GM12878 (cell line): ENCODE measurements at regions not wholly inside any gene's neighbourhood (a gene's known extent, or its start where the extent isn't known, plus 50 kb on each side); places are given as distances from the start of the nearest gene placed in this dataset.

Experiments used
- ATAC-seq: fragments of 200-7000 bp; cut with Tn5 transposase; 3 replicates; pipeline ENCODE4 v1.9.1; 2020; ENCODE audit warnings: mild to moderate bottlenecking, moderate library complexity
- BruUV-seq: library from RNA; stranded (reverse); fragments of 400-500 nt; replicated peaks from 2 replicates; lab custom pipeline; 2021; lab: Mats Ljungman, UMichigan
- CTCF ChIA-PET: fragments of 300-600 bp; sonication (Branson Sonifier 250); formaldehyde crosslinking; extraction: SDS; loops from one replicate; lab custom pipeline; 2021; ENCODE audit warnings: inconsistent platforms; lab: Yijun Ruan, JAX
- POLR2A ChIA-PET: fragments of 350-600 bp; formaldehyde crosslinking; extraction: SDS; loops from one replicate; lab custom pipeline; 2021; ENCODE audit warnings: inconsistent platforms; lab: Charles Lee
- RAD21 ChIA-PET: fragments of 300-600 bp; sonication (Branson Sonifier 250); formaldehyde crosslinking; loops from one replicate; lab custom pipeline; 2023; ENCODE audit warnings: antibody characterized with exemption; ENCODE audit not compliant: unreplicated experiment; lab: Charles Lee
- SMC1A ChIA-PET: fragments of 300-600 bp; sonication (Branson Sonifier 250); formaldehyde crosslinking; loops from one replicate; lab custom pipeline; 2023; ENCODE audit not compliant: unreplicated experiment, uncharacterized antibody; lab: Charles Lee
- DNase-seq: peaks from one replicate; pipeline ENCODE4 v3.0.0-alpha.2; 2011; ENCODE audit warnings: low read depth, low spot score
- FAIRE-seq: peaks from 3 replicates; lab custom pipeline; 2011; peaks lifted over from hg19 to GRCh38; lab: Jason Lieb, UNC
- H2AFZ ChIP-seq: 2 replicates; pipeline ENCODE4 v1.6.0; 2011; ENCODE audit warnings: low read depth, low read length, control low read depth; ENCODE audit not compliant: control insufficient read depth
- H3K27ac ChIP-seq: 2 replicates; pipeline ENCODE4 v1.5.1; 2011; ENCODE audit warnings: control low read depth; ENCODE audit not compliant: control insufficient read depth, insufficient read depth
- H3K27me3 ChIP-seq, 2 experiments: replicated peaks in 1 of 2; 2 replicates each; pipeline versions ENCODE4 v1.6.0 to v1.6.1; 2011; ENCODE audit warnings: low read length in 1 of 2; ENCODE audit not compliant: control insufficient read depth in 2 of 2, insufficient read depth in 2 of 2
- H3K36me3 ChIP-seq, 2 experiments: 2 replicates each; pipeline ENCODE4 v1.5.1; 2011; ENCODE audit warnings: low read length in 1 of 2; ENCODE audit not compliant: control insufficient read depth in 2 of 2, insufficient read depth in 2 of 2
- H3K4me1 ChIP-seq: 2 replicates; pipeline ENCODE4 v1.6.1; 2011; ENCODE audit warnings: mild to moderate bottlenecking, low read length, moderate library complexity, mixed read lengths; ENCODE audit not compliant: control insufficient read depth, insufficient read depth
- H3K4me2 ChIP-seq: 2 replicates; pipeline ENCODE4 v1.6.0; 2011; ENCODE audit warnings: control low read depth; ENCODE audit not compliant: control insufficient read depth, insufficient read depth
- H3K4me3 ChIP-seq: fragments of 200-600 bp; sonication (generic); 2 replicates; pipeline ENCODE4 v1.5.1; 2016
- H3K79me2 ChIP-seq: 2 replicates; pipeline ENCODE4 v1.6.0; 2011; ENCODE audit warnings: low read length; ENCODE audit not compliant: control insufficient read depth, insufficient read depth
- H3K9ac ChIP-seq: 2 replicates; pipeline ENCODE4 v1.8.0; 2011; ENCODE audit warnings: low read length, control low read depth, mixed read lengths; ENCODE audit not compliant: control insufficient read depth, insufficient read depth
- H3K9me3 ChIP-seq: replicated peaks from 3 replicates; pipeline ENCODE4 v1.5.1; 2011; ENCODE audit warnings: mild to moderate bottlenecking, low read length; ENCODE audit not compliant: control insufficient read depth, insufficient read depth
- H4K20me1 ChIP-seq: 2 replicates; pipeline ENCODE4 v1.6.0; 2011; ENCODE audit not compliant: control insufficient read depth, insufficient read depth
- ASH2L ChIP-seq: fragments of 300-600, 200-600 bp; sonication (generic); IDR thresholded peaks from 2 replicates; pipeline ENCODE4 v1.6.1; 2017; ENCODE audit warnings: low read depth, mild to moderate bottlenecking, borderline replicate concordance
- BACH1 ChIP-seq: fragments of 450-650 bp; IDR thresholded peaks from 2 replicates; pipeline ENCODE4 v1.6.1; 2017; ENCODE audit warnings: mild to moderate bottlenecking, borderline replicate concordance
- CBX3 ChIP-seq: fragments of 200-600 bp; sonication (generic); IDR thresholded peaks from 2 replicates; pipeline ENCODE4 v1.6.1; 2016; ENCODE audit warnings: low read depth, borderline replicate concordance
- CEBPB ChIP-seq, 2 experiments: fragments of 150-350 bp in 1 of 2; IDR thresholded peaks; 2 replicates each; pipeline ENCODE4 v1.6.1; 2012 to 2014; ENCODE audit warnings: low read depth in 2 of 2, low read length in 2 of 2, borderline replicate concordance in 1 of 2, inconsistent platforms in 1 of 2
- EED ChIP-seq: sonication (generic); IDR thresholded peaks from 2 replicates; pipeline ENCODE4 v1.6.1; 2016; ENCODE audit warnings: antibody characterized with exemption, low read depth
- HDGF ChIP-seq: fragments of 450-650 bp; IDR thresholded peaks from 2 replicates; pipeline ENCODE4 v1.6.1; 2016; ENCODE audit warnings: antibody characterized with exemption
- KAT2A ChIP-seq: conservative IDR thresholded peaks from 2 replicates; pipeline ENCODE4 v1.6.1; 2011; ENCODE audit warnings: low read depth, low read length; ENCODE audit not compliant: control insufficient read depth
- MEF2A ChIP-seq: IDR thresholded peaks from 2 replicates; pipeline ENCODE4 v1.6.1; 2011; ENCODE audit warnings: low read depth, mild to moderate bottlenecking, low read length, moderate library complexity; ENCODE audit not compliant: insufficient read depth
- NR2C1 ChIP-seq: fragments of 450-650 bp; IDR thresholded peaks from 2 replicates; pipeline ENCODE4 v1.6.1; 2017; ENCODE audit warnings: antibody characterized with exemption, mild to moderate bottlenecking, moderate library complexity
- PAX5 ChIP-seq: IDR thresholded peaks from 2 replicates; pipeline ENCODE4 v1.6.1; 2011; ENCODE audit warnings: low read depth, low read length, borderline replicate concordance
- POLR2AphosphoS5 ChIP-seq: IDR thresholded peaks from 2 replicates; pipeline ENCODE4 v1.6.1; 2011; ENCODE audit warnings: mild to moderate bottlenecking, low read length, inconsistent platforms
- RAD21 ChIP-seq: IDR thresholded peaks from 2 replicates; pipeline ENCODE4 v1.6.1; 2011; ENCODE audit warnings: mild to moderate bottlenecking, low read depth, low read length, moderate library complexity; ENCODE audit not compliant: insufficient read depth
- SMAD5 ChIP-seq: IDR thresholded peaks from 2 replicates; pipeline ENCODE4 v1.6.1; 2016; ENCODE audit warnings: antibody characterized with exemption, low read depth
- SPI1 ChIP-seq: IDR thresholded peaks from 2 replicates; pipeline ENCODE4 v1.6.1; 2011; ENCODE audit warnings: low read depth, mild to moderate bottlenecking, low read length, moderate library complexity, borderline replicate concordance; ENCODE audit not compliant: insufficient read depth
- SUZ12 ChIP-seq: fragments of 200-600 bp; sonication (generic); IDR thresholded peaks from one replicate; pipeline ENCODE4 v1.6.1; 2018; ENCODE audit warnings: antibody characterized with exemption, mild to moderate bottlenecking; ENCODE audit not compliant: unreplicated experiment
- TBL1XR1 ChIP-seq: IDR thresholded peaks from 2 replicates; pipeline ENCODE4 v1.6.1; 2012; ENCODE audit warnings: low read depth, low read length, improper control_type of control experiment
- TCF3 ChIP-seq: IDR thresholded peaks from 2 replicates; pipeline ENCODE4 v1.6.1; 2012; ENCODE audit warnings: low read depth, mild to moderate bottlenecking, low read length, borderline replicate concordance; ENCODE audit not compliant: insufficient read depth
- TCF7 ChIP-seq: IDR thresholded peaks from 2 replicates; pipeline ENCODE4 v1.6.1; 2014; ENCODE audit warnings: antibody characterized with exemption, borderline replicate concordance
- WGBS: methylation state at CpG from one replicate; pipeline ENCODE4 v1.1.6; 2016; ENCODE audit warnings: low lambda C conversion rate; ENCODE audit not compliant: insufficient replicate concordance, insufficient coverage; ENCODE audit errors: missing lambda C conversion rate; 5-methylcytosine and 5-hydroxymethylcytosine counted together
- in situ Hi-C: fragments of 300-500 bp; cut with MboI; formaldehyde crosslinking; loops from 9 replicates; pipeline ENCODE4 v1.14.3; 2018; ENCODE audit warnings: mixed read lengths
- intact Hi-C: fragments of 100-400 bp; cut with micrococcal nuclease; formaldehyde crosslinking; loops from one replicate; pipeline ENCODE4 v1.14.2; 2022; ENCODE audit not compliant: unreplicated experiment
- TF ChIP-seq, protein P1 (sequence below): fragments of 450-650 bp; IDR thresholded peaks from 2 replicates; pipeline ENCODE4 v1.6.1; 2017; ENCODE audit warnings: borderline replicate concordance
- TF ChIP-seq, protein P2 (sequence below): fragments of 450-650 bp; IDR thresholded peaks from 2 replicates; pipeline ENCODE4 v1.6.1; 2017; ENCODE audit warnings: mild to moderate bottlenecking, moderate library complexity

DNA sequence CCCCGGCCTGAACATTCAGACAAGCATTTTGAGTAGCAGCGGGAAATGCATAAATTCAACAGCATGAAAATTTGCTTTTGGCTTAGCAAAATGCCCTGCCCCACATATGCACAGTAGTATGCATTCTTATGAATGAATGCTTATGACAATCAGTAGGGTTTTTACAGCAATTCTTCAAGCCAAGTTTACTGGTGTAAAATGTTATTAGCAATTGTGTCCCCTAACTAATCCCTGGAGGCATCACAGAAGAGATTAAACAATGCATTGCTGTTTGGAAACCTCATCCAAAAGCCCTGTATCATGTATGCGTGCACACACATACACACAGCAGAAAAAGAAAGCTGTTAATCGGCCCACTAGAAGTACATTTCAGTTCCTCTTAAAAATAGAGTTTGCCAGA, 406.5 kb downstream of the LRIG3 start:
- Histone ChIP-seq H3K36me3 (no peaks in the 10 kb centered on the region), H4K20me1 (no peaks in the 10 kb centered on the region), H3K9me3 (no peaks in the 10 kb centered on the region; the same call in 2 of the 3 replicates), H3K4me2 (no peak overlapping the region), H3K4me1 (no peaks in the 10 kb centered on the region), H3K79me2 (no peaks in the 10 kb centered on the region), H3K4me3 (no peak overlapping the region), H2AFZ (no peak overlapping the region), H3K9ac (no peak overlapping the region), H3K27me3 (no peaks in the 10 kb centered on the region), H3K27ac (no peak overlapping the region)
- FAIRE-seq (no peak), DNase-seq (no peak), ATAC-seq (no peak)
- WGBS, result 37% methylated on average over 4 of the region's 4 CpGs
- no TSS peak for BruUV-seq
- ChIA-PET SMC1A (no interaction called here), RAD21 (no interaction called here), CTCF (no interaction called here), POLR2A (no interaction called here)
- in situ Hi-C loops (no loop called here), intact Hi-C loops (no loop called here)
- TF ChIP-seq EED (no peak), SUZ12 (no peak), POLR2AphosphoS5 (no peak), TCF7 (no peak), KAT2A (no peak), NR2C1 (no peak), CBX3 (no peak), RAD21 (no peak), SMAD5 (no peak), TBL1XR1 (no peak), ASH2L (no peak), CEBPB (IDR thresholded peaks at IDR 0.05; ENCODE audit: borderline replicate concordance in 1 of 2, low read depth in 2 of 2, low read length in 2 of 2) (no peak), BACH1 (no peak), TCF3 (no peak), HDGF (no peak), SPI1 (no peak), PAX5 (no peak), MEF2A (no peak)
- TF ChIP-seq, protein P1, sequence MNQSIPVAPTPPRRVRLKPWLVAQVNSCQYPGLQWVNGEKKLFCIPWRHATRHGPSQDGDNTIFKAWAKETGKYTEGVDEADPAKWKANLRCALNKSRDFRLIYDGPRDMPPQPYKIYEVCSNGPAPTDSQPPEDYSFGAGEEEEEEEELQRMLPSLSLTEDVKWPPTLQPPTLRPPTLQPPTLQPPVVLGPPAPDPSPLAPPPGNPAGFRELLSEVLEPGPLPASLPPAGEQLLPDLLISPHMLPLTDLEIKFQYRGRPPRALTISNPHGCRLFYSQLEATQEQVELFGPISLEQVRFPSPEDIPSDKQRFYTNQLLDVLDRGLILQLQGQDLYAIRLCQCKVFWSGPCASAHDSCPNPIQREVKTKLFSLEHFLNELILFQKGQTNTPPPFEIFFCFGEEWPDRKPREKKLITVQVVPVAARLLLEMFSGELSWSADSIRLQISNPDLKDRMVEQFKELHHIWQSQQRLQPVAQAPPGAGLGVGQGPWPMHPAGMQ, result no peak
- TF ChIP-seq, protein P2, sequence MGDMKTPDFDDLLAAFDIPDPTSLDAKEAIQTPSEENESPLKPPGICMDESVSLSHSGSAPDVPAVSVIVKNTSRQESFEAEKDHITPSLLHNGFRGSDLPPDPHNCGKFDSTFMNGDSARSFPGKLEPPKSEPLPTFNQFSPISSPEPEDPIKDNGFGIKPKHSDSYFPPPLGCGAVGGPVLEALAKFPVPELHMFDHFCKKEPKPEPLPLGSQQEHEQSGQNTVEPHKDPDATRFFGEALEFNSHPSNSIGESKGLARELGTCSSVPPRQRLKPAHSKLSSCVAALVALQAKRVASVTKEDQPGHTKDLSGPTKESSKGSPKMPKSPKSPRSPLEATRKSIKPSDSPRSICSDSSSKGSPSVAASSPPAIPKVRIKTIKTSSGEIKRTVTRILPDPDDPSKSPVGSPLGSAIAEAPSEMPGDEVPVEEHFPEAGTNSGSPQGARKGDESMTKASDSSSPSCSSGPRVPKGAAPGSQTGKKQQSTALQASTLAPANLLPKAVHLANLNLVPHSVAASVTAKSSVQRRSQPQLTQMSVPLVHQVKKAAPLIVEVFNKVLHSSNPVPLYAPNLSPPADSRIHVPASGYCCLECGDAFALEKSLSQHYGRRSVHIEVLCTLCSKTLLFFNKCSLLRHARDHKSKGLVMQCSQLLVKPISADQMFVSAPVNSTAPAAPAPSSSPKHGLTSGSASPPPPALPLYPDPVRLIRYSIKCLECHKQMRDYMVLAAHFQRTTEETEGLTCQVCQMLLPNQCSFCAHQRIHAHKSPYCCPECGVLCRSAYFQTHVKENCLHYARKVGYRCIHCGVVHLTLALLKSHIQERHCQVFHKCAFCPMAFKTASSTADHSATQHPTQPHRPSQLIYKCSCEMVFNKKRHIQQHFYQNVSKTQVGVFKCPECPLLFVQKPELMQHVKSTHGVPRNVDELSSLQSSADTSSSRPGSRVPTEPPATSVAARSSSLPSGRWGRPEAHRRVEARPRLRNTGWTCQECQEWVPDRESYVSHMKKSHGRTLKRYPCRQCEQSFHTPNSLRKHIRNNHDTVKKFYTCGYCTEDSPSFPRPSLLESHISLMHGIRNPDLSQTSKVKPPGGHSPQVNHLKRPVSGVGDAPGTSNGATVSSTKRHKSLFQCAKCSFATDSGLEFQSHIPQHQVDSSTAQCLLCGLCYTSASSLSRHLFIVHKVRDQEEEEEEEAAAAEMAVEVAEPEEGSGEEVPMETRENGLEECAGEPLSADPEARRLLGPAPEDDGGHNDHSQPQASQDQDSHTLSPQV, result no peak
